Pancreas (tissue), 10 donors: ENCODE measurements at regions not wholly inside any gene's neighbourhood (a gene's known extent, or its start where the extent isn't known, plus 50 kb on each side); places are given as distances from the start of the nearest gene placed in this dataset.

Source experiments
- ATAC-seq, 4 donors: fragments of 200-7000 bp; cut with Tn5 transposase; one replicate each; pipeline versions ENCODE4 v1.8.0 to v1.9.1; 2020; ENCODE audit warnings: mild to moderate bottlenecking in 4 of 4, moderate library complexity in 4 of 4
- DNase-seq, 6 donors: peaks; one replicate each; pipeline ENCODE4 v3.0.0-alpha.2; 2020
- FAIRE-seq: peaks from 2 replicates; lab custom pipeline; 2012; peaks lifted over from hg19 to GRCh38; lab: Jason Lieb, UNC
- H3K27ac ChIP-seq, 4 donors: fragments of 200-600 bp; sonication (generic); 1 replicate in 3 of 4; 2 replicates in 1 of 4; pipeline versions ENCODE4 v1.5.0 to v1.8.0; 2020
- H3K27me3 ChIP-seq, 4 donors: fragments of 200-600 bp; one replicate each; pipeline ENCODE4 v1.8.0; 2021
- H3K36me3 ChIP-seq, 3 donors: fragments of 200-600 bp; sonication (generic) in 1 of 3; one replicate each; pipeline versions ENCODE4 v1.5.0 to v1.8.0; 2020 to 2021
- H3K4me1 ChIP-seq, 3 donors: fragments of 200-600 bp; one replicate each; pipeline ENCODE4 v1.8.0; 2021
- H3K4me3 ChIP-seq, 4 donors: fragments of 200-600 bp; sonication (generic) in 2 of 4; one replicate each; pipeline versions ENCODE4 v1.5.0 to v1.8.0; 2020 to 2021
- H3K9me3 ChIP-seq, 4 donors: fragments of 200-600 bp; one replicate each; pipeline ENCODE4 v1.8.0; 2021
- WGBS, 2 donors: extraction: QIAGEN DNeasy Blood & Tissue Kit; methylation state at CpG; one replicate each; pipeline ENCODE4 v1.1.7; 2013; 5-methylcytosine and 5-hydroxymethylcytosine counted together
- intact Hi-C, 3 donors: fragments of 100-400 bp; cut with DNase I; formaldehyde crosslinking; loops; one replicate each; pipeline versions ENCODE4 v1.11.1 to v1.14.2; 2022
- TF ChIP-seq, protein P1 (sequence below), 4 donors: fragments of 200-600 bp; sonication (generic) in 3 of 4; IDR thresholded peaks; one replicate each; pipeline versions ENCODE4 v1.5.0 to v1.8.0; 2021; ENCODE audit warnings: antibody characterized with exemption in 4 of 4
- donor health status: healthy with polysubstance abuse.
- donor health status: DM: no; HTN: no; CAD: no; lungs with moderate emphysema.
- donor health status: DM: no; HTN: no; CAD: no.
- donor health status: control.
- donor health status: control.
- donor health status: Bipolar disorder and iron deficiency.
- donor health status: DM: yes; HTN: yes; CAD: no.
- donor health status: DM: no; HTN: no; CAD: no.
- donor health status: DM: no; HTN: no; CAD: no.
- donor health status: DM: yes; HTN: yes; CAD: no.

- WGBS, 2 donors: 63 to 73% methylated on average over 10 of the region's 10 CpGs
- no peaks in the 10 kb centered on the region for H3K36me3 ChIP-seq
- no peak overlapping the region for H3K27ac ChIP-seq
- TF ChIP-seq, protein P1, sequence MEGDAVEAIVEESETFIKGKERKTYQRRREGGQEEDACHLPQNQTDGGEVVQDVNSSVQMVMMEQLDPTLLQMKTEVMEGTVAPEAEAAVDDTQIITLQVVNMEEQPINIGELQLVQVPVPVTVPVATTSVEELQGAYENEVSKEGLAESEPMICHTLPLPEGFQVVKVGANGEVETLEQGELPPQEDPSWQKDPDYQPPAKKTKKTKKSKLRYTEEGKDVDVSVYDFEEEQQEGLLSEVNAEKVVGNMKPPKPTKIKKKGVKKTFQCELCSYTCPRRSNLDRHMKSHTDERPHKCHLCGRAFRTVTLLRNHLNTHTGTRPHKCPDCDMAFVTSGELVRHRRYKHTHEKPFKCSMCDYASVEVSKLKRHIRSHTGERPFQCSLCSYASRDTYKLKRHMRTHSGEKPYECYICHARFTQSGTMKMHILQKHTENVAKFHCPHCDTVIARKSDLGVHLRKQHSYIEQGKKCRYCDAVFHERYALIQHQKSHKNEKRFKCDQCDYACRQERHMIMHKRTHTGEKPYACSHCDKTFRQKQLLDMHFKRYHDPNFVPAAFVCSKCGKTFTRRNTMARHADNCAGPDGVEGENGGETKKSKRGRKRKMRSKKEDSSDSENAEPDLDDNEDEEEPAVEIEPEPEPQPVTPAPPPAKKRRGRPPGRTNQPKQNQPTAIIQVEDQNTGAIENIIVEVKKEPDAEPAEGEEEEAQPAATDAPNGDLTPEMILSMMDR (IDR thresholded peaks at IDR 0.05): no peak
- H3K4me3 ChIP-seq: no peak overlapping the region
- intact Hi-C loops: no loop called here
- DNase-seq (no peak), ATAC-seq (no peak), FAIRE-seq (no peak)
- H3K27me3 ChIP-seq: no peaks in the 10 kb centered on the region
- H3K4me1 ChIP-seq: no peaks in the 10 kb centered on the region
- no peaks in the 10 kb centered on the region for H3K9me3 ChIP-seq
Measured at GRCh38 chr18:76113101-76113500, 381.9 kb downstream of the ZNF516 start.

GRCh38 chr18:76102626-76103025 lies 392.4 kb downstream of the ZNF516 start:
- FAIRE-seq (no peak), DNase-seq (no peak), ATAC-seq (no peak)
- Histone ChIP-seq H3K27ac (no peak overlapping the region), H3K4me3 (no peak overlapping the region), H3K9me3 (no peaks in the 10 kb centered on the region), H3K36me3 (no peaks in the 10 kb centered on the region), H3K4me1 (no peaks in the 10 kb centered on the region), H3K27me3 (no peaks in the 10 kb centered on the region)
- TF ChIP-seq, protein P1 (IDR thresholded peaks at IDR 0.05): no peak
- intact Hi-C loops: no loop called here
- WGBS, 2 donors: 44 to 56% methylated on average over 5 of the region's 5 CpGs

- no peaks in the 10 kb centered on the region for H3K36me3 ChIP-seq
- WGBS, 2 donors: 35 to 48% methylated on average over 3 of the region's 3 CpGs
- no peak overlapping the region for H3K27ac ChIP-seq
- DNase-seq: no peak
- no peak for FAIRE-seq
- no peak for ATAC-seq
- TF ChIP-seq, protein P1 (IDR thresholded peaks at IDR 0.05): no peak
- H3K4me1 ChIP-seq: no peaks in the 10 kb centered on the region
- no peaks in the 10 kb centered on the region for H3K27me3 ChIP-seq
- intact Hi-C loops: no loop called here
- no peak overlapping the region for H3K4me3 ChIP-seq
- no peaks in the 10 kb centered on the region for H3K9me3 ChIP-seq
Measured at GRCh38 chr18:76102156-76102555, 392.9 kb downstream of the ZNF516 start.

GRCh38 chr18:76099931-76100457 lies 395.0 kb downstream of the ZNF516 start:
- 45 to 56% methylated on average over 14 of the region's 14 CpGs for WGBS, 2 donors
- Histone ChIP-seq H3K9me3 (no peaks in the 10 kb centered on the region), H3K4me3 (no peak overlapping the region), H3K27me3 (no peaks in the 10 kb centered on the region), H3K27ac (no peak overlapping the region), H3K4me1 (no peaks in the 10 kb centered on the region), H3K36me3 (no peaks in the 10 kb centered on the region)
- DNase-seq (no peak), ATAC-seq (no peak), FAIRE-seq (no peak)
- intact Hi-C loops: no loop called here
- TF ChIP-seq, protein P1 (IDR thresholded peaks at IDR 0.05): no peak

DNA sequence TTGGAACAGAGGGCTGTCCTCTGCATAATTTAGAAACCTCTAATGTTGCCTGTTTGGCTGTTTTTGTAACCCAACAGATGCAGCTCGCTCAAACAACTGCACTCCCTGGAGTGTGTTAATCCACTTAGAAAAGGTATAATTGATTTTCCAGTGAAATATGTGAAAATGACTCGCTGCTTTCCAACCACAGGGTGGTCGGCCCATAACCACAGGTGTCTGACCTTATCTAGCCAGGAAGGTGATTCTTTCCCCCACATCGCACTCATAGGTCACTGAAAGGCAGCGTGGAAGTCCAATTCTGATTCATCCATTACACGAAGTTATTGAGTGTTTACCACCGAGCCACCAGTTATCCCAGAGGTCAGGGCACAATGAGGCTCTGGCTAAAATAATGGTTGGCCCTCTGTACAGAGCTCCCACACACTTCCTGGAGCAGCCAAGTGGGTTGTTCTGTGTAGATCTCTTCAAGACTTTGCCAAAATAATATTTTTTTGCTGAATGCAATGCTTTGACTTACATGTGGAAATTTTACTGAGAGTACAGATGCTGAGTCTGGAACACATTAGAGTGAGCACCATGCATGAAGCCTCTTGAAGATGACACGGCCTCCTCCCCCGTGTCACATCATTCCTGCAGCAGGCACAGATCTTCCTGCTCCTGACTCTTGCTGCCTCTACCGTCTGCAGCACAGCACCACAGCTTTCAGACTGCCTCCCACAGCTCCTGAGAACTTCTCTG lies 396.2 kb downstream of the ZNF516 start:
- Histone ChIP-seq H3K4me3 (no peak overlapping the region), H3K4me1 (no peaks in the 10 kb centered on the region), H3K9me3 (no peaks in the 10 kb centered on the region), H3K27me3 (no peaks in the 10 kb centered on the region), H3K27ac (no peak overlapping the region), H3K36me3 (no peaks in the 10 kb centered on the region)
- intact Hi-C loops: no loop called here
- WGBS, 2 donors: 30 to 32% methylated on average over 10 of the region's 10 CpGs
- ATAC-seq (peak in 1 of 4 donors; percentile 31), FAIRE-seq (no peak), DNase-seq (no peak)
- TF ChIP-seq, protein P1 (IDR thresholded peaks at IDR 0.05): no peak
